Lung (tissue), 11 donors: ENCODE measurements at regions not wholly inside any gene's neighbourhood (a gene's known extent, or its start where the extent isn't known, plus 50 kb on each side); places are given as distances from the start of the nearest gene placed in this dataset.

Experiments used
- ATAC-seq: fragments of 200-7000 bp; cut with Tn5 transposase; one replicate; pipeline ENCODE4 v1.9.1; 2020; ENCODE audit warnings: moderate number of reproducible peaks; ENCODE audit not compliant: insufficient read depth, low FRiP score
- DNase-seq, 3 donors: peaks; one replicate each; pipeline ENCODE4 v3.0.0-alpha.2; 2013 to 2017
- H3K27ac ChIP-seq, 2 donors: one replicate each; pipeline ENCODE4 v1.5.1; 2013; ENCODE audit warnings: mild to moderate bottlenecking in 2 of 2, moderate library complexity in 2 of 2, control low read depth in 1 of 2, inconsistent platforms in 1 of 2, low read depth in 1 of 2, low read length in 1 of 2
- H3K27me3 ChIP-seq, 3 donors: one replicate each; pipeline ENCODE4 v1.5.1; 2013; ENCODE audit warnings: low read length in 2 of 3; ENCODE audit not compliant: control insufficient read depth in 3 of 3, insufficient read depth in 3 of 3
- H3K36me3 ChIP-seq, 4 donors: one replicate each; pipeline ENCODE4 v1.5.1; 2013; ENCODE audit warnings: low read length in 4 of 4, mild to moderate bottlenecking in 1 of 4, moderate library complexity in 1 of 4; ENCODE audit not compliant: control insufficient read depth in 4 of 4, insufficient read depth in 4 of 4
- H3K4me1 ChIP-seq, 5 donors: one replicate each; pipeline ENCODE4 v1.5.1; 2013; ENCODE audit warnings: low read length in 5 of 5, mild to moderate bottlenecking in 2 of 5, moderate library complexity in 1 of 5; ENCODE audit not compliant: control insufficient read depth in 5 of 5, insufficient read depth in 5 of 5
- H3K4me3 ChIP-seq: one replicate; pipeline ENCODE4 v1.5.1; 2013; ENCODE audit warnings: mild to moderate bottlenecking, control low read depth, moderate library complexity
- H3K9ac ChIP-seq, 2 donors: one replicate each; pipeline ENCODE4 v1.5.1; 2013; ENCODE audit warnings: low read length in 2 of 2, control low read depth in 1 of 2; ENCODE audit not compliant: insufficient read depth in 1 of 2
- H3K9me3 ChIP-seq, 4 donors: one replicate each; pipeline ENCODE4 v1.5.1; 2013; ENCODE audit warnings: low read length in 3 of 4, mild to moderate bottlenecking in 1 of 4, moderate library complexity in 1 of 4; ENCODE audit not compliant: control insufficient read depth in 4 of 4, insufficient read depth in 3 of 4
- WGBS, 2 donors: extraction: QIAGEN DNeasy Blood & Tissue Kit; methylation state at CpG; one replicate each; pipeline ENCODE4 v1.1.7; 2013; 5-methylcytosine and 5-hydroxymethylcytosine counted together
- TF ChIP-seq, protein P1 (sequence below): IDR thresholded peaks from 2 replicates; pipeline ENCODE4 v1.5.1; 2012; ENCODE audit warnings: mild to moderate bottlenecking; ENCODE audit errors: control extremely low read depth, extremely low read depth
- donor health status: control.
- donor health status: control.
- donor health status: Bipolar disorder and iron deficiency.
- donor health status: healthy.
- donor health status: DM: yes; HTN: yes; CAD: no.

DNA sequence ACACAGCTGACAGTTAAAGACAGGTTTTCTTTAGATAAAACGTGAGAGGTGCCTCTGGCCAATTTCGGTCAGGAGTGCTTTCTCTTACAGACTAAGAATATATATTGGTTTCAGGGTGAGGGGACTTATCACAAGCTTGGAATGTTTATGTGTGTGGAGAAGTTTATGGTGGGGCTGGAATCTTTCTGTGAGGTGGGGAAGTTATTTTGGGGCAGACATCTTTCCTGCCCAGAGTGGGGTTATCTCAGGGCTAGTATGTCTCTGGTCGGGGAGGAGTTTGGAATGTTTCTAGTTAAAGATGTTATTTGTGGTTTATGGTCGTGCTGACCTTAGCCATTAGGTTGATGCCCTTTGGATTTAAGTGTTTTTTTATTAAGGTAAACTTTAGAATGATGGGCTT lies 115.2 kb downstream of the SLC5A7 start:
- TF ChIP-seq, protein P1, sequence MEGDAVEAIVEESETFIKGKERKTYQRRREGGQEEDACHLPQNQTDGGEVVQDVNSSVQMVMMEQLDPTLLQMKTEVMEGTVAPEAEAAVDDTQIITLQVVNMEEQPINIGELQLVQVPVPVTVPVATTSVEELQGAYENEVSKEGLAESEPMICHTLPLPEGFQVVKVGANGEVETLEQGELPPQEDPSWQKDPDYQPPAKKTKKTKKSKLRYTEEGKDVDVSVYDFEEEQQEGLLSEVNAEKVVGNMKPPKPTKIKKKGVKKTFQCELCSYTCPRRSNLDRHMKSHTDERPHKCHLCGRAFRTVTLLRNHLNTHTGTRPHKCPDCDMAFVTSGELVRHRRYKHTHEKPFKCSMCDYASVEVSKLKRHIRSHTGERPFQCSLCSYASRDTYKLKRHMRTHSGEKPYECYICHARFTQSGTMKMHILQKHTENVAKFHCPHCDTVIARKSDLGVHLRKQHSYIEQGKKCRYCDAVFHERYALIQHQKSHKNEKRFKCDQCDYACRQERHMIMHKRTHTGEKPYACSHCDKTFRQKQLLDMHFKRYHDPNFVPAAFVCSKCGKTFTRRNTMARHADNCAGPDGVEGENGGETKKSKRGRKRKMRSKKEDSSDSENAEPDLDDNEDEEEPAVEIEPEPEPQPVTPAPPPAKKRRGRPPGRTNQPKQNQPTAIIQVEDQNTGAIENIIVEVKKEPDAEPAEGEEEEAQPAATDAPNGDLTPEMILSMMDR: no peak
- ATAC-seq: no peak
- WGBS, 2 donors: 46 to 58% methylated on average over 4 of the region's 4 CpGs
- Histone ChIP-seq H3K9me3 (peaks cover 0 to 6% (median under 1%) of the 10 kb centered on the region in 4 donors), H3K9ac (no peak overlapping the region), H3K4me1 (no peaks in the 10 kb centered on the region), H3K36me3 (no peaks in the 10 kb centered on the region), H3K27me3 (no peaks in the 10 kb centered on the region), H3K27ac (no peak overlapping the region), H3K4me3 (no peak overlapping the region)
- no peak for DNase-seq

DNA sequence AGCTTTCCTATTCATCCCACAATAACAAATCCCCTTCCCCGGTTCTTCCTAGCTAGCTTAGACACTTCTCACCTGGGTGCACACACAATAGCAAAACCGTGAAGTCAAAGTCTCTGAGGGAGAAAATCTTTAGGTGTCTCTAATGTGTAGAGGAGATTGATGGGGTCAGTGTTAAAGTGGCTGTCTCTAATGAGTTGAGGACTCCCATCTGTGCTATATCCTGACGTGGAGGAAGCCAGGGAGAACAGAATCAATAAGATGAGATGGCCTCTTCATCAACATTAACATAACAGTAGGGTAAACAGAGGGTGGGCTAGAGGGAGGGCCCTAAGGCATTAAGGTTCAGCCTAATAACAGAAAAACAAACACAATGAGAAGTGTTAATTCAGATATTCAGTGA lies 120.4 kb downstream of the SLC5A7 start:
- Histone ChIP-seq H3K27me3 (no peaks in the 10 kb centered on the region), H3K36me3 (no peaks in the 10 kb centered on the region), H3K9ac (no peak overlapping the region), H3K4me1 (no peaks in the 10 kb centered on the region), H3K9me3 (peaks cover 0 to 5% (median 0%) of the 10 kb centered on the region in 4 donors), H3K4me3 (no peak overlapping the region), H3K27ac (no peak overlapping the region)
- no peak for ATAC-seq
- TF ChIP-seq, protein P1: no peak
- DNase-seq: no peak
- WGBS, 2 donors: 50 to 56% methylated on average over 3 of the region's 3 CpGs

DNA sequence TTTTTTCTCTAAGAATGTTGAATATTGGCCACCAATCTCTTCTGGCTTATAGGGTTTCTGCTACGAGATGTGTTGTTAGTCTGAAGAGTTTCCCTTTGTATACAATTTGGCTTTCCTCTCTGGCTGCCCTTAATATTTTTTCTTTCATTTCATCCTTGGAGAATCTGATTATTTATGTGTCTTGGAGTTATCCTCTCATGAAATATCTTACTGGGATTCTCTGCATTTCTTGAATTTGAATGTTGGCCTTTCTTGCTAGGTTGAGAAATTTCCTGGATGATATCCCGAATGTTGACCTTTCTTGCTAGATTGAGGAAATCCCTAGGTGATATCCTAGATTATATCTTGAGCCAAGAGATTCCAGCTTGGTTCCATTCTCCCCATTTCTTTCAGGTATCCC lies 125.6 kb downstream of the SLC5A7 start:
- Histone ChIP-seq H3K4me3 (no peak overlapping the region), H3K9me3 (peaks cover 0 to 2% (median 0%) of the 10 kb centered on the region in 4 donors), H3K27me3 (no peaks in the 10 kb centered on the region), H3K4me1 (no peaks in the 10 kb centered on the region), H3K27ac (no peak overlapping the region), H3K9ac (no peak overlapping the region), H3K36me3 (no peaks in the 10 kb centered on the region)
- 68 to 82% methylated on average over 2 of the region's 2 CpGs for WGBS, 2 donors
- TF ChIP-seq, protein P1: no peak
- DNase-seq: no peak
- no peak for ATAC-seq

DNA sequence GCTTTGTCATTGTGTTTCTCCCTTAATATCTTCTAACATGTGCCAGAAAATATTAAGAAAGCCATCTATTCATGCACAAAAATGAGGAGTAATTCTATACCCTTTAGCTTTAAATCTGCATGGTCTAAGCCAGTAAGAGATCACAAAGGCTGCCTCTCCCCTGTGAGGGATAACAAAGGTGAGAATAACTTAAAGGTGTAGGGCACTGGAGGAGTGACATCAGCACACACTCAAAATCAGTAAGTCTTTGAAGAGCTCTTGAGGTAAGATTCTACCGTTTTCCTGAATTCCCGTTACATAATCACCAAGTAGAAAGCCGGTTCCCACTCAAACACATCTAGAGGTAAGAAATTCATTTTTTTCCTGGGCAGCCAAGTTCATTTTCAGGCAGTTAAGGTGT lies 123.9 kb upstream of the SULT1C3 start:
- DNase-seq (peak in 2 of 3 donors; percentile 12 to 23), ATAC-seq (no peak)
- H3K4me3 ChIP-seq: no peak overlapping the region
- TF ChIP-seq, protein P1: no peak
- H3K9me3 ChIP-seq: peaks cover 0 to 3% (median 0%) of the 10 kb centered on the region in 4 donors
- no peaks in the 10 kb centered on the region for H3K36me3 ChIP-seq
- no peak overlapping the region for H3K9ac ChIP-seq
- H3K4me1 ChIP-seq: no peaks in the 10 kb centered on the region
- WGBS, 2 donors: 70 to 81% methylated on average over 3 of the region's 3 CpGs
- H3K27ac ChIP-seq: no peak overlapping the region
- H3K27me3 ChIP-seq: no peaks in the 10 kb centered on the region
